ENCODE measurements at regions not wholly inside any gene's neighbourhood (a gene's known extent, or its start where the extent isn't known, plus 50 kb on each side); places are given as distances from the start of the nearest gene placed in this dataset.

DNA sequence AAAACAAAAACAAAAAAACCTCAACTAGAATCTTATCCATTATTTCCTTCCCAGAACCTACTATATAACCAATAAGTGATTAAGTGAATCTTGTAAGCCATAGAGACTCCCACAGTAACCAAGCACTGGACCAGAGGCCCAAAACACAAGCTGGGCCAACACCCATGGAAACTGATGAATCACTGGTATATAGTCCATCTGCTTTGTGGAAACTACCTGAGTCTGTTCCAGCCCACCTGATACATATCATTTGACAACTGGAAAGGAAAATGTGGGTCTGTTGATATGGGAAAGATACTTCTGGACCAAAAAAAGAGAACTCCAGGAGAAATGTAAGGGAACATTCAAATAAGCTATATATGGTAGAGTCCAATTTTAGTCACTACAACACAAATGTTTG, 252.8 kb downstream of the MREG start:
- in situ Hi-C loops (cut with HindIII; ENCODE audit: low pct_unique_long_range_greater_than_20kb, low sequenced_read_pairs) = no loop called here
- DNase-seq (ENCODE audit: low read depth in 1 of 2, low spot score in 1 of 2) = no peak
- TF ChIP-seq JUND (IDR thresholded peaks at IDR 0.05; ENCODE audit: low read depth) = no peak

DNA sequence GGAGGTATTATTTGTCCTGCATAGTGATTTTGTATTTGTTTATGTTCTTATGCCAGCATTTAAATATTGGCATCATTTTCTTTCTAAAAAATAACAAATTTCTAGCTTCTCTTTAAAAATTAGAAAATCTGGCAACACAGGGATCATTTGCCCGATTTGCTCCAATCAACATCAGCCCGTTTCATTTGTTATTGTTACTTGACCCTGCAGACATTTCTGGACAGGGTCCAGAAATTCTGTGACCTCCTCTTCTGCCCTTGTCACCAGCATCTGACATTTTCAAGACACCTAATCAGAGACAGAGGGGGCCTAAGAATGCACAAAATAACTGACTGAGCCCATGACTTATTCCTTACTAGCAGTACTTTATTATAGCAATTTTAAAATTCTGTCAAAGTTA, 253.3 kb downstream of the MREG start:
- no peak for DNase-seq (ENCODE audit: low read depth in 1 of 2, low spot score in 1 of 2)
- in situ Hi-C loops (cut with HindIII; ENCODE audit: low pct_unique_long_range_greater_than_20kb, low sequenced_read_pairs) = no loop called here
- TF ChIP-seq JUND (IDR thresholded peaks at IDR 0.05; ENCODE audit: low read depth) = no peak

DNA sequence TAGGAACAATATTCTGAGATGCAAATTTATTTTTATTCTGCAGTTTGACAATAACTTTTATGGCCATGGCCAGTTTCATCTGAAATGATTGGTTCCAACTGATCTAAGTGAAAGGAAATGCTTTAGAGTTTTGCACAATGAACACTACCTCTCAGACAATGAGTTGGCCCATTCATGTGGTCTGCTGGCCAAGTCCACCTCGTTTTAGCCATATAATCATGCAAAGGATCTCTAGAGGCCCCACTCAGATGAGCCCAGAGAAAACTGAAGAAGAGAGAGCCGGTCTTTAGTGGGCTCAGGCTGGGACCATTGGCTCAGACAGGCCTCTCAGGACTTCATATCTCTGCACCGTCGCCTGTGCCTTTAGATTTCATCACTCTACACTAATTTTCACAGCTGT, 254.7 kb downstream of the MREG start:
- TF ChIP-seq JUND (IDR thresholded peaks at IDR 0.05; ENCODE audit: low read depth) = no peak
- DNase-seq (ENCODE audit: low read depth in 1 of 2, low spot score in 1 of 2) = no peak
- in situ Hi-C loops (cut with HindIII; ENCODE audit: low pct_unique_long_range_greater_than_20kb, low sequenced_read_pairs) = no loop called here

DNA sequence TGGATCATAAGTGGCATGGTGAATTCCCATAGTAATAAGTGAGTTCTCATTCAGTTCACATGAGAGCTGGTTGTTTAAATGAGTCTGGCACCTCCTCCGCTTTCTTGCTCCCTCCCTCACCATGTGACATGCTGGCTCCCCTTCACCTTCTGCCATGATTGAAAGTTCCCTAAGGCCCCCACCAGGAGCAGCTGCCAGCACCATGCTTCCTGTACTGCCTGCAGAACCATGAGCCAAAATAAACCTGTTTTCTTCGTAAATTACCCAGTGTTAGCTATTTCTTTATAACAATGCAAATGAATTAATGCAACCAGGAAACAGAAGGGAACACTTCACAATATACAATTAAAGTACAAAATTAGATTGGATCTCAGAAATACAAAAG, 257.0 kb downstream of the MREG start:
- in situ Hi-C loops (cut with HindIII; ENCODE audit: low pct_unique_long_range_greater_than_20kb, low sequenced_read_pairs) = no loop called here
- no peak for TF ChIP-seq JUND (IDR thresholded peaks at IDR 0.05; ENCODE audit: low read depth)

DNA sequence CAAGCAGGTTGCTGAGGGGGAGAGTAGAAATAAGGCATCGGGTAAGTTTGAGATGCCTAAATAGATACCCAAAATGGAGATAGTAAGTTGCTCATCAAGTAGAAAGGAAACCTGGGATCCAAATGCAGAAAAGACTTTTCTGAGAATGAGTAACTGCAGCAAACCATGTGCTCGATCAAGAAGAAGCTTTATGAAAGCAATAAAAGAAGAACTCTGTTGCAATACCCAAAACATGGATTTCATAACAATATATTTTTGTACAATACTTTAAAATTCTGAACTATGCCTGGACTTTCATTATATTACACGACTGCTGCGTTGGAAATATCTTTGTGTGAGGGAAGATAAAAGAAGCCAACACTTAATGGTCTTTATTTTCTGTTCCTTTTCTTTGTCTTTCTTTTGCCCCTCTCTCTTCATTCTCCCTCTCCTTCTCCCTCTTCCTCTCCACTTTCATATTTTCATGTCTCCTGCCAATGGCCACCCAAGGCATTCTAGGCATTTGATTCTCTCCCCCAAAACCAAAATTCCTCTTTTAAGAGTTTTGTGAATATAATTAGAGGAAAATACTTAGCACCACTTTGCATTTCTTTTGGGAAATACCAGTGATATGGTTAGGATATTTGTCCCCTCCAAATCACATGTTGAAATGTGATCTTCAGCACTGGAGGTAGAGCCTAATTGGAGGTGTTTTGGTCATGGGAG, 257.6 kb downstream of the MREG start:
- in situ Hi-C loops (cut with HindIII; ENCODE audit: low pct_unique_long_range_greater_than_20kb, low sequenced_read_pairs) = no loop called here
- no peak for TF ChIP-seq JUND (IDR thresholded peaks at IDR 0.05; ENCODE audit: low read depth)
- no peak for DNase-seq (ENCODE audit: low read depth in 1 of 2, low spot score in 1 of 2)

More for the DNA sequence above, 257.0 kb downstream of the MREG start:
- no peak for DNase-seq (ENCODE audit: low read depth in 1 of 2, low spot score in 1 of 2)

DNA sequence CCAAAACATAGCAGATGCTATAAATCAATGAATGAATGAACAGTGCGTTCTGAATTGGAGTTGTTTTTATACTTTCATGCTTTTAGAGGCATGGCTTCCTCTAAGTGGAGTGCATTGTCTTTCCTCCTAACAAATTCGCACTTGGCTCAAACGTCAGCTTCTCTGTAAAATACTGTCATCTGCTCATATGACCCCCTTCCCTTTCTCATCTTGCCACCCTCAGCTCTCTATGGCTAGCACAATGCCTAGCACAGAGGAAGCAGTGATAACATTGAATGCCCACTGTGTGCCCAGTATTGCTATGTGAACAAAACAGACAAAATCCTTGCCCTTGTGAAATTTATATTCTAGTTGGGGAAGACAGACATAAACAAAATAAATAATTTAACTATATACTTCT, 258.8 kb downstream of the MREG start:
- in situ Hi-C loops (cut with HindIII; ENCODE audit: low pct_unique_long_range_greater_than_20kb, low sequenced_read_pairs) = no loop called here
- TF ChIP-seq JUND (IDR thresholded peaks at IDR 0.05; ENCODE audit: low read depth) = no peak

DNA sequence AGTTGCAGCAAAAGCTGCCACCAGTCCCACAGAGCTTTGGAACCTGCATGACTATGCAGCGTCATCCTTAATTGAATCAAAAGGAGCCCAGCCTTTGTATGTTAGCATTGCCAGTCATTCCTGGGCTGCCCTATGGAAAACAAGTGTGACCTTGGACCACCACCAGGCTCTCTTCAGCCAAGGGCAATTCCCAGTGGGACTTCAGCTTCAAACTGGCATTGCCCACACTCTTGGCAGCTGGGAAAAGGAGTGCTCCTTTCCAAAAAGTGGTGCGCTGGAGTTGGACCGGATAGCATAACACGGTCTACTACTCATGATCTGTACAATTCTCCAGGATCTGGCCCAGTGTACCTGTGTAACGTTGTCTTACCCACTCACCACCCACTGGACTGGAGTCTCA, 259.5 kb downstream of the MREG start:
- DNase-seq (ENCODE audit: low read depth in 1 of 2, low spot score in 1 of 2) = no peak
- in situ Hi-C loops (cut with HindIII; ENCODE audit: low pct_unique_long_range_greater_than_20kb, low sequenced_read_pairs) = no loop called here
- TF ChIP-seq JUND (IDR thresholded peaks at IDR 0.05; ENCODE audit: low read depth) = no peak

More for the DNA sequence above, 258.8 kb downstream of the MREG start:
- no peak for DNase-seq (ENCODE audit: low read depth in 1 of 2, low spot score in 1 of 2)

DNA sequence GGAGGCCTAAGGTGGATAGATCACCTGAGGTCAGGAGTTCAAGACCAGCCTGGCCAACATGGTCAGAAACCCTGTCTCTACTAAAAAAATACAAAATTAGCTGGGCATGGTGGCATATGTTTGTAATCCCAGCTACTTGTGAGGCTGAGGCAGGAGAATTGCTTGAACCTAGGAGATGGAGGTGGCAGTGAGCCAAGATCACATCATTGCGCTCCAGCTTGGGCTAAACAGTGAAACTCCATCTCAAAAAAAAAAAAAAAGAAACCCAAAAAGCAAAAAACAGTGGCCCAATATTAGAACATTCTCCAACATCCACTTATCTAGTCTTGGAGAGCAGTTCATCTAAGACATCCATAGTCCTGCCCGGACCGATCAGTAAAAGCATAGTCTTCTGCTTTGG, 260.4 kb downstream of the MREG start:
- DNase-seq (ENCODE audit: low read depth in 1 of 2, low spot score in 1 of 2) = no peak
- in situ Hi-C loops (cut with HindIII; ENCODE audit: low pct_unique_long_range_greater_than_20kb, low sequenced_read_pairs) = no loop called here
- no peak for TF ChIP-seq JUND (IDR thresholded peaks at IDR 0.05; ENCODE audit: low read depth)

DNA sequence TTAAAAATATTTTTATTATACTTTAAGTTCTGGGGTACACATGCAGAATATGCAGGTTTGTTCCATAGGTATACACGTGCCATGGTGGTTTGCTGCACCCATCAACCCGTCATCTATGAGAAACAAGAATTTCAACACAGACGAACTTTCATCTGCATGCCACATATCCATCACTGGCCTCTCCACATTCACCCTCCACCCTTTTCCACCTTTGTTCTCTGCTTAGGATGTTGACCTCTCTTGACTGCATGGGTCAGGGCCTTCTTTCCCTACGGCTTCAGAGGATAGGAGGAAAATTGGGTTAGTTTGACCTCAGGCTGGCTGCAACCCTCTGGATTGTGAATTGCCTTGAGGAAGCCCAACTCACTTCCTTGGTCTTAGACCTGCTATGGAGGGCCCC, 260.9 kb downstream of the MREG start:
- in situ Hi-C loops (cut with HindIII; ENCODE audit: low pct_unique_long_range_greater_than_20kb, low sequenced_read_pairs) = no loop called here

DNA sequence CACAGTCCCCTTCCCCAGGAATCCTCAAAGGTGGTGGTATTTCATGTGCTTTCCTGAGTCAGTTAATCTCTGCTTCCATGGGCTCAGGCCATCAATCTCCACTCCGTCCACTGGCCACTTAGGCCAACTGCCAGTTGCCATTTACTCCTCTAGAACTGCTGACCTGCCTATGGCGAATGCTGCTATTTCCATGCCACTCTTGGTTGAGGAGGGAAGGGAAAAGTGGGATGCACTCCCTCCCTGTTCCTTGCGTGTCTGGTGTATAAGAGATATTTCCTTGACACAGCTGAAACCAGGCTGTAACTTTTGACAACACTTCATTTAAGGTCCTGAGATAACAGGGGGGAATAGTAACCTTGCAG, 261.5 kb downstream of the MREG start:
- no peak for DNase-seq (ENCODE audit: low read depth in 1 of 2, low spot score in 1 of 2)

More for the DNA sequence above, 260.9 kb downstream of the MREG start:
- TF ChIP-seq JUND (IDR thresholded peaks at IDR 0.05; ENCODE audit: low read depth) = no peak
- DNase-seq (ENCODE audit: low read depth in 1 of 2, low spot score in 1 of 2) = no peak

DNA sequence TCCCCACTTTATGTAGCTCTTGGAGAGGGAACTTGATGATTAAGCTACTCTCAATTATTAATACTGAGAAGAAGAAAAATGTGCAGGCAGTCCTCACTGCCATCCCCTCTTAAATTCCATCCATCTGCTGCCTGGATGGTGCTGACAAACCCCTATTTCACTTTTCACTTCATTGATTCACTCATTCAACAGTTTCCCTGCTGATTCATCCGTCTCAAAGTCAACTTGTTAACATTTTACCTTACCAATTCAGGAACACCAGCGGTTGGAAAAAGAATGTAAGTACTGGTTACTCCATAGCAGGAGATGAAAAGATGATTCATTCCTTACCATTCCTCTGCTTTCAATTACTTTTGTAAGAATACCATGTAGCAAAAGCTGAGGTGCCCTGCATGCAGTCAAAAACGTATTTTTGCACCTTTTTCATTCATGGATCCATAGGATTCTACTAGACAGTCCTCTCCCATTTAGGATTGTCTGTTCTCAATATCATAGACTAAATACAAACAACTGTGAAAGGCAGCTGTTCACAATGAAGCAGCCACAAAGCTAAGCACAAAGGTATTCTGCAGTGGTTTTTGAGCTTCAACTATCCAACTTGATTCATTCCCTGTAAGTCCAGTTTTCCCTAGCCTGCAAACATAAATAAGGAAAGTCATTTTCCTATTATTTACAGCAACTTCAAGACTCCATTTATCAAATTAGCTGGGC, 262.0 kb downstream of the MREG start:
- TF ChIP-seq JUND (IDR thresholded peaks at IDR 0.05; ENCODE audit: low read depth) = no peak
- in situ Hi-C loops (cut with HindIII; ENCODE audit: low pct_unique_long_range_greater_than_20kb, low sequenced_read_pairs) = no loop called here
- DNase-seq (ENCODE audit: low read depth in 1 of 2, low spot score in 1 of 2) = no peak

More for the DNA sequence above, 261.5 kb downstream of the MREG start:
- in situ Hi-C loops (cut with HindIII; ENCODE audit: low pct_unique_long_range_greater_than_20kb, low sequenced_read_pairs) = no loop called here
- no peak for TF ChIP-seq JUND (IDR thresholded peaks at IDR 0.05; ENCODE audit: low read depth)

DNA sequence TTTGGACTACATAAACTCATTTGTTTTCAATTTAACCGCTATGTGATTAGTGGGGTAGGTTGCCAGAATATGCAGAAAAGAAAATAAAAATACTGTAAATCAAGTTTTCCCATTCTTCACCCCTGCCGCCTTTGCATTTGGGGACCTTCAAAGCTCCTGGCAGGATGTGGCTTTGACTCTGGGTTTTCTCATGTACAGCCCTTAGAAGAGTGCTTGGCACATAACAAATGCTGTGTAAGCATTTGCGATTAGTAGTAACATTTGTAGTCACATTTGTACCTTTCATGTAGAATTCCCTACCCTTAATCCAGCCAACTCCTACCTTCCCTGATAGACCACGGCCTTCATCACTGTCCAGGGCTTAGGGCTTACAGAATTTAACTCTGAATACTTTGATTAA, 262.6 kb downstream of the MREG start:
- no peak for TF ChIP-seq JUND (IDR thresholded peaks at IDR 0.05; ENCODE audit: low read depth)
- DNase-seq (ENCODE audit: low read depth in 1 of 2, low spot score in 1 of 2) = no peak
- in situ Hi-C loops (cut with HindIII; ENCODE audit: low pct_unique_long_range_greater_than_20kb, low sequenced_read_pairs) = no loop called here

DNA sequence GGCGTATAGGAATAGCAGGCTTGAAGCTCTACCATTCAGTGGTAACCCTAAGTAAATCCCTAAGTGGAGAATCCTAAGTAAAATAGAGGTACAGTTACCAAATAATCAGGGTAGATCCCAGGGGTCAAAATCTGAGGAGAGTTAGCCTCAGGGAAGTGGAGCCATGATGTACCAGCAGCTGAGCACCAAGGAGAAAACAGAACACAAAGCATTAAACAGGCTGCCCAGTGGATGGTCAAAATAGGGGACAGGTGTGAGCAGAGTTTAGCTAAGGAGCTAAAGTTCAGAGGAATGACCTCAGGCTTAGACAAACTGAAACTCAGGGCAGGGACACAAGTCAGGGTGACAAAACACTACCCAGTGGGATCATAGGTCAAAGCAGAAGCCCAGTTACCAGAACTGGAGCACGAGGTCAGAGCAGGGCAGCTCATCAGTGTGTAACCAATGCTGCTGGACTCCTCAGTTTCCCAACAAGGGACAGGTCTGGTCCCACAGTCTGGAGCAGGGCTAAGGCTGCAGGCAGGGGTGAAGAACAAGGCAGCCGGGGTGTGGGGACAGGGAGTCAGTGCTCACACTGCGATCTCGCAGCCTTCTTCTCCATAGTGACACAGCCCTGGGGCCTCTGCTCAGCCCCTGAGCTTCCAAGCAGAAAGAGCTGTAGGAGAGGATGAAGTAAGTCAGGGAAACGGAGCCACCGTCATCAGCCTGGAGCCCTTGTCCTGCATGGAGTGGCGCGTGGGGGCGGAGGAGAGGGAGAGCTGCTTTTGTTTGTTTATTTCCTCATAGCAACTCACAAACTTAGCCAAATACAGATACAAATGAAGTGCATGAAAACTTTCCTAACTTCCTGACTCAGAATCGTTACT, 264.0 kb downstream of the MREG start:
- in situ Hi-C loops (cut with HindIII; ENCODE audit: low pct_unique_long_range_greater_than_20kb, low sequenced_read_pairs) = no loop called here
- no peak for TF ChIP-seq JUND (IDR thresholded peaks at IDR 0.05; ENCODE audit: low read depth)
- DNase-seq (ENCODE audit: low read depth in 1 of 2, low spot score in 1 of 2) = no peak

Measured in T47D (cell line).